ENCODE measurements at regions not wholly inside any gene's neighbourhood (a gene's known extent, or its start where the extent isn't known, plus 50 kb on each side); places are given as distances from the start of the nearest gene placed in this dataset.
"Not testable (repeated sequence)": the region's sequence is repeated elsewhere in the genome, so short reads cannot be mapped to it uniquely, and the experiment has no call there.

DNA sequence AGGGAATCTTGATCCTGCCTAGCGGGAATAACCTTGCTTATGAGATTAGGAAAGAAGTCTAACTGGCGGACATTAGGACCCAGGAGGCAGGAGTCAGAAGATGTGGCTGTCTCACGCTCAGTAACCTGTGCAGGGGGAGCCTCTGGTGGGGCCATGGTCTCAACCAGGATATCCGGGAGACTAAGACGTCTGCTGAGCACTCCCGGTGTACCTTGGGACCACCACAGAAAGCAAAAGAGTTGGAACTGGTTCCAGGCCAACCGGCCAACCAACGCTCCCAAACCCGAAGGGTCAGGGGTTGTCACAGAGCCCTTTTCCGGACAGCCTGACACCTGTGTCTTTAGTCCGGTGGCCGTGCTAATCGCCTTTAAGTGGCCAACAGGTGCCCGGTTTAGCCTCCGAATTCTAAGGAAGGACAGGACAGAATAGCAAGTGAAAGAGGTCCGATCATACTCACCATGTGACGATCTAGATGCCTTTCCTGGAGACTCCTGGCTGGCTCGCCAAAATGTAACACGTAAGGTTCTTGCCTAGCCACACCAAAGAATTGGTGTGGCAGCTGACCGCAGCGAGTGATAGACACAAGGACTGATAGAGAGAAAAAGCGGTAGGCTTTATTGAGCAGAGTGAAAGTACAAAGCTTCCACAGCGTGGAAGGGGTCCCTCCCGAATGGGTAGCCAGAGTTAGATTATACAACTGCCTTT is 103.9 kb upstream of the DIAPH3 start:
- Mint-ChIP-seq H3K36me3 (no peaks in the 10 kb centered on the region), H3K9me3 (no peaks in the 10 kb centered on the region), H3K4me1 (no peaks in the 10 kb centered on the region), H3K4me3 (no peak overlapping the region), H3K27me3 (no peaks in the 10 kb centered on the region), H3K27ac (no peak overlapping the region)
- peak; percentile 32 for DNase-seq

- Mint-ChIP-seq H3K4me1 (no peaks in the 10 kb centered on the region), H3K9me3 (no peaks in the 10 kb centered on the region), H3K27ac (no peak overlapping the region), H3K27me3 (no peaks in the 10 kb centered on the region), H3K36me3 (no peaks in the 10 kb centered on the region), H3K4me3 (no peak overlapping the region)
- no peak for DNase-seq
Observed at GRCh38 chr13:60268203-60268555, 104.5 kb upstream of the DIAPH3 start.

DNA sequence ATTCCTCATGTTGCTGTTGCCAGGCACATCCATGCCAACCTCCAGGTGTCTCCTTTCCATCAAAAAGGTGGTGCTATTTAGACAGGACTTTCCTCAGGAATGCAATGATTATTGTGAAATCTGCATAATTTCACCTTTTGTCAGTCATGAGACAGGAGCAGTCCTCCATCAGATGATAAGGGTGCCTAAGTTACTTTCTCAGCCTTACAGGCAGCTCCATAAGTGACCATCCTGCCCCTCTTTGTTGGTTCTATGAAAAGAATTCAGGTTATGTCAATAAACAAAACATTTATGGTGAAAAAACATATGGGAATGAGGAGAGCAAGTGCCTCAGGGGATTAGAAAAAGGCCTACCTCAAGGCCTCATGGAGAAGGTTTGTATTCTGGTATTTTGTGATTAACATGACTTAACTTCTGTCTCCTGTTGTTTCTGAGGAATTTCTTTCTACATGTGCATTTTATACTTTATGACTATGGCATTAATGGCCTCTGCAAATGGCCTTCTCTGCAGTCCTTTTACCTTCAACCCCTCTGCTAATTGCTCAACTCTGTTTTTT is 110.3 kb upstream of the DIAPH3 start:
- Mint-ChIP-seq H3K4me1 (no peaks in the 10 kb centered on the region), H3K27me3 (no peaks in the 10 kb centered on the region), H3K36me3 (peaks cover 8% of the 10 kb centered on the region), H3K27ac (no peak overlapping the region), H3K9me3 (peaks cover 4% of the 10 kb centered on the region), H3K4me3 (no peak overlapping the region)
- DNase-seq, result no peak

- H3K27me3 Mint-ChIP-seq, result no peaks in the 10 kb centered on the region
- H3K4me3 Mint-ChIP-seq, result no peak overlapping the region
- no peaks in the 10 kb centered on the region for H3K4me1 Mint-ChIP-seq
- no peak overlapping the region for H3K27ac Mint-ChIP-seq
- peaks cover 4% of the 10 kb centered on the region for H3K9me3 Mint-ChIP-seq
- peaks cover 8% of the 10 kb centered on the region for H3K36me3 Mint-ChIP-seq
- DNase-seq, result no peak
Observed at GRCh38 chr13:60274655-60275054, 110.9 kb upstream of the DIAPH3 start.

- no peak overlapping the region for H3K4me3 Mint-ChIP-seq
- peaks cover 4% of the 10 kb centered on the region for H3K9me3 Mint-ChIP-seq
- no peak overlapping the region for H3K27ac Mint-ChIP-seq
- no peaks in the 10 kb centered on the region for H3K4me1 Mint-ChIP-seq
- peaks cover 8% of the 10 kb centered on the region for H3K36me3 Mint-ChIP-seq
- DNase-seq, result no peak
- no peaks in the 10 kb centered on the region for H3K27me3 Mint-ChIP-seq
Observed at GRCh38 chr13:60275208-60275607, 111.5 kb upstream of the DIAPH3 start.

DNA sequence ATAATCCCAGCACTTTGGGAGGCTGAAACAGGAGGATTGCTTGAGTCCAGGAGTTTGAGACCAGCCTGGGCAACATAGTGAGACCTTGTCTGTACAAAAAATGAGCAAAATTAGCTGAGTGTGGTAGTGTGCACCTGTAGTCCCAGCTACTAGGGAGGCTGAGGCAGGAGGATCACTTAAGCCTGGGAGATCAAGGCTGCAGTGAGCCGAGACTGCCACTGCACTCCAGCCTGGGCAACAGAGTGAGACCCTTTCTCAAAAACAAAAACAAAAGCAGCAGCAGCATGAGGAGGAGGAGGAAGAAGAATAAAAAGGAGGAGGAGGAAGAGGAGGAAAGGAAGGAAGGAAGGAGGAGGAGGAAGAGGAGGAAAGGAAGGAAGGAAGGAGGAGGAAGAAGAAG is 116.5 kb upstream of the TDRD3 start:
- not testable (repeated sequence) for H3K9me3 Mint-ChIP-seq, DNase-seq, H3K4me1 Mint-ChIP-seq, H3K27ac Mint-ChIP-seq, H3K4me3 Mint-ChIP-seq, H3K36me3 Mint-ChIP-seq, H3K27me3 Mint-ChIP-seq

DNA sequence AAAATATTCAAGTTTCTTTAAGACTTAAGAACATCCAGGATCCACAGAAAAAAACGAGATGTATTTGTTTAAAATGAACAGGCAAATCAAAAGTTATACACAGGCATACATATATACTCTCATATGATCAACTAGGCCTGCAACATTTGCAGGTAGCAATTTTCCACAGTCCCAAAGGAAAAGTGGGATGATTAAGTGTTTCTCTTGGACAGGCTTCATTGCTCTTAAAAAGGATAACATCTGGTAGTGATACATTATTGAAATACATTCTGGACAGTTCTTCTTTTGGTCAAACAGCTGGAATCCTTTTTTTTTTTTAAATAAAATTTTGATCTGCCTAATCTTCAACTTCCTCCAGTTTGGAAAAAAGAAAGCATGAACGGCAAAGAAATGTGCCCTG is 114.8 kb upstream of the TDRD3 start:
- DNase-seq, result no peak
- Mint-ChIP-seq H3K4me1 (no peaks in the 10 kb centered on the region), H3K36me3 (no peaks in the 10 kb centered on the region), H3K4me3 (no peak overlapping the region), H3K9me3 (no peaks in the 10 kb centered on the region), H3K27ac (no peak overlapping the region), H3K27me3 (no peaks in the 10 kb centered on the region)

DNA sequence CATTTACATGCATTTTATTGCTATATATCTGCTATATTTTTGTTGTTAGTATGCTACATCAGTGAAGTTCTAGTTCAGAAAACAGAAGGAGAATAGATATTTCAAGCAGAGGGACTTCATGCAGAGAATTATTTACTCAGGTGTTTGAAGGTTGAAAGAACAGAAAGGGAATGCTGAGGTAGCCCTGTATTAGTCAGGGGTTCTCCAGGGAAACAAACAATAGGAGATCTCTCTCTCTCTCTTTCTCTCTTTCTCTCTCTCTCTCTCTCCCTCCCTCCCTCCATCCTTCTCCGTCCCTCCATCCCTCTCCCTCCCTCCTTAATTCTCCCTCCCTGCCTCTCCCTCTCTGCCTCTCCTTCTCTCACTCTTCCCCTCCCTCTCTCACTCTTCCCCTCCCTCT is 114.3 kb upstream of the TDRD3 start:
- H3K27me3 Mint-ChIP-seq, result no peaks in the 10 kb centered on the region
- H3K4me1 Mint-ChIP-seq, result no peaks in the 10 kb centered on the region
- H3K36me3 Mint-ChIP-seq, result no peaks in the 10 kb centered on the region
- no peak overlapping the region for H3K4me3 Mint-ChIP-seq
- no peak overlapping the region for H3K27ac Mint-ChIP-seq
- H3K9me3 Mint-ChIP-seq, result no peaks in the 10 kb centered on the region
- DNase-seq, result no peak

GRCh38 chr13:60286707-60287106 is 110.3 kb upstream of the TDRD3 start:
- Mint-ChIP-seq H3K36me3 (no peaks in the 10 kb centered on the region), H3K27ac (no peak overlapping the region), H3K27me3 (no peaks in the 10 kb centered on the region), H3K9me3 (no peaks in the 10 kb centered on the region), H3K4me1 (no peaks in the 10 kb centered on the region), H3K4me3 (no peak overlapping the region)
- DNase-seq, result no peak

DNA sequence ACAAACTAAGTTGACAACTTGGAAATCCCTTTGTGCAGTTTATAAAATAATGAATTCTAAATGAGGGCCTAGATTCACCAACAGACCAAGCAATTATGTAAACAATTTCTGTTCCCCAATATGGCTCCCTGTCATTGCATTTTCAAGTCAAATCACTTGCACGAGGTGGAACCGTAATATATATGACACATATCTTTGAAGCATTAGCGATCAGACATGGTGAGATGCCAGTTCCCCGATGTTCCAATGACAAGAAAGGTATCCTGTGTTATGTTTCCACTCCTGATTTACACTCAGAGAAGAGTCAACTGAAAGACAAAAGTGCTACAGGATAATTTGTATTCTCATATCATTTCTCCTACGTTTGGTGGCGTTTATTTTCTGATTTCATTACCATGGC is 108.5 kb upstream of the TDRD3 start:
- Mint-ChIP-seq H3K27me3 (no peaks in the 10 kb centered on the region), H3K36me3 (no peaks in the 10 kb centered on the region), H3K4me3 (no peak overlapping the region), H3K27ac (no peak overlapping the region), H3K4me1 (no peaks in the 10 kb centered on the region), H3K9me3 (no peaks in the 10 kb centered on the region)
- DNase-seq, result no peak

DNA sequence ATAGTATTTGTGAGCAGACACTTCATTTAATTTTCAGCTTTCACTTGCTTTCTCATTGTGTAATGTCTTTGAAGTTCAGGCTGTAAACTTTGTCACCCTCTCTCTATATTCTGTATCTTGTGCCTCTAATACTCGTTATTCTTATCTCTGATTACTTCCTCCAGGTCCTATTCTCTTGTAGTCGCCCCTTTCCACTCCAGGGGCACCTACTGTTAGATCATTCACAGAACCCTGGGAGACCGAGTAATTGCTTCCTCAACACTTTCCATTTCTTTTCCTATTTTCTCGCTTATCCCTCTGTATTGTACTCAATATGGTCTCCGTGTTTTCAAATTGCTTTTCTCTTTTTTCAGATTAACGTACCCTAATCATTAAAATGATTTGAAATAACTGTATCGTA is 93.9 kb upstream of the TDRD3 start:
- H3K36me3 Mint-ChIP-seq, result no peaks in the 10 kb centered on the region
- no peak for DNase-seq
- no peaks in the 10 kb centered on the region for H3K27me3 Mint-ChIP-seq
- no peak overlapping the region for H3K27ac Mint-ChIP-seq
- no peaks in the 10 kb centered on the region for H3K9me3 Mint-ChIP-seq
- H3K4me1 Mint-ChIP-seq, result no peaks in the 10 kb centered on the region
- no peak overlapping the region for H3K4me3 Mint-ChIP-seq

- no peak overlapping the region for H3K4me3 Mint-ChIP-seq
- H3K36me3 Mint-ChIP-seq, result no peaks in the 10 kb centered on the region
- no peaks in the 10 kb centered on the region for H3K9me3 Mint-ChIP-seq
- H3K27me3 Mint-ChIP-seq, result no peaks in the 10 kb centered on the region
- peaks cover 9% of the 10 kb centered on the region for H3K4me1 Mint-ChIP-seq
- DNase-seq, result no peak
- no peak overlapping the region for H3K27ac Mint-ChIP-seq
Observed at GRCh38 chr13:60311527-60311926, 85.5 kb upstream of the TDRD3 start.

GRCh38 chr13:60312851-60313505 is 84.0 kb upstream of the TDRD3 start:
- no peak for DNase-seq
- Mint-ChIP-seq H3K27ac (no peak overlapping the region), H3K36me3 (no peaks in the 10 kb centered on the region), H3K27me3 (no peaks in the 10 kb centered on the region), H3K4me3 (no peak overlapping the region), H3K4me1 (peaks cover 9% of the 10 kb centered on the region), H3K9me3 (no peaks in the 10 kb centered on the region)

DNA sequence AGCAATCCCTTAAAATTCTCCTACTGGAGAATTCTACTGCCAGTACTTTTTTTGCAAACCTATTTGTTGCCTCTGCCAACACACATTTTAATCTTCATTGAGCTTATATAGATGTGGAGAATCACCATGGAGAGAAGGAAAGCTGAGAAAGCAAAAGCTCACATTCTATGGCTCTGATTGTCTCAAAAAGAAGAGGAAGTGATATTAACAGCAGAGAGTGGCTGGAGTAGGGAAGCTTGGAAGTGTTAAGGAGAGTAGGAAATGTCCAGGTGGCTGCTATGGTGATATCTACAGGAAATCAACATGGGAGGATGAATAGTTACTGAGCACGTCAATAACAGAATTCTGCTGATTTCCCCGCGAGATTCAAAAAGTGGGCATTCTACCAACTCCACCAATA is 78.8 kb upstream of the TDRD3 start:
- Mint-ChIP-seq H3K36me3 (no peaks in the 10 kb centered on the region), H3K27me3 (no peaks in the 10 kb centered on the region), H3K27ac (no peak overlapping the region), H3K9me3 (no peaks in the 10 kb centered on the region), H3K4me3 (no peak overlapping the region), H3K4me1 (no peaks in the 10 kb centered on the region)
- DNase-seq, result no peak

- H3K27me3 Mint-ChIP-seq, result no peaks in the 10 kb centered on the region
- DNase-seq, result no peak
- H3K9me3 Mint-ChIP-seq, result no peaks in the 10 kb centered on the region
- H3K4me3 Mint-ChIP-seq, result no peak overlapping the region
- no peaks in the 10 kb centered on the region for H3K4me1 Mint-ChIP-seq
- no peaks in the 10 kb centered on the region for H3K36me3 Mint-ChIP-seq
- H3K27ac Mint-ChIP-seq, result no peak overlapping the region
Observed at GRCh38 chr13:60324131-60324530, 72.9 kb upstream of the TDRD3 start.

DNA sequence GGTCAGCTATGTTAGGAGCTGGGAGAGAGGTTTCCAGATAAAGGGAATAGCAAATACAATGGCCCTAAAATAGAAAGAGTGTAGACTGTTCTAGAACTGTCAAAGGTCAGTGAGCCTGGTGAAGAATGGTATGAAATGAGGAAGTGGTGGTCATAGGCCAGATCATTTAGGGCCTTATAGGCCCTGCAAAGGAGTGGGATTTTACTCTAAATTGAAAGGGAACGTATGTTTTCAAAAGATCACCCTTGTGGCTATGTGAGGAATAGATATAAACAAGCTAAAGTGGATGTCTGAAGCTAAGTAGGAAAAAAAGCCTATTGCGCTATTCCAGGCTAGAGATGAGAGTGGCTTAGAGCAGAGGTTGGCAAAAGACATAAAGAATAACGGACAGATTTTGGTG is 70.7 kb upstream of the TDRD3 start:
- no peaks in the 10 kb centered on the region for H3K4me1 Mint-ChIP-seq
- no peaks in the 10 kb centered on the region for H3K36me3 Mint-ChIP-seq
- no peaks in the 10 kb centered on the region for H3K9me3 Mint-ChIP-seq
- peaks cover 6% of the 10 kb centered on the region for H3K27me3 Mint-ChIP-seq
- no peak overlapping the region for H3K4me3 Mint-ChIP-seq
- no peak overlapping the region for H3K27ac Mint-ChIP-seq
- DNase-seq, result no peak

Data from activated naive CD8-positive, alpha-beta T cell treated with anti-CD3 and anti-CD28 coated beads for 36 hours (primary cell).